GM21576 (cell line): ENCODE measurements at regions not wholly inside any gene's neighbourhood (a gene's known extent, or its start where the extent isn't known, plus 50 kb on each side); places are given as distances from the start of the nearest gene placed in this dataset.
"Not testable (repeated sequence)": the region's sequence is repeated elsewhere in the genome, so short reads cannot be mapped to it uniquely, and the experiment has no call there.

Experiments
- ATAC-seq: cut with Tn5 transposase; IDR thresholded peaks from one replicate; pipeline ENCODE4 v1.9.1; 2021; ENCODE audit warnings: mild to moderate bottlenecking, moderate library complexity; ENCODE audit not compliant: unreplicated experiment

DNA sequence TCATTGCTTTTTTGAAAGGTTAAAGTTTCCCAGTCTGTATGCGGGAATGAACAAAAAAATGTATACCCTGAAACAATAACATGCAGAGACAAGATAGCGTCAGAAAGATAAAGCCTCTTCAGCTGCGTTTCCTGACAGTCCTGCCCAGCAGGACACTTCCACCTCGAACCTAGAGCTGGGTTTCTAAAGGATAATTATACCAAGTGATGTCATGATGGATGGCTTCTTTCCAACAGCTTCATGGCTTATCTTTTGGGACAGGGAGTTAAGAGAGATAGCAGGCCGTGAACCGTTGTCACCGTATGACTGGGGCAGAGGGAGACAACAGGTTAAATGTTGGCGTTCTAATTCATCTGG lies 267.6 kb upstream of the SGK1 start:
- ATAC-seq, result no peak

DNA sequence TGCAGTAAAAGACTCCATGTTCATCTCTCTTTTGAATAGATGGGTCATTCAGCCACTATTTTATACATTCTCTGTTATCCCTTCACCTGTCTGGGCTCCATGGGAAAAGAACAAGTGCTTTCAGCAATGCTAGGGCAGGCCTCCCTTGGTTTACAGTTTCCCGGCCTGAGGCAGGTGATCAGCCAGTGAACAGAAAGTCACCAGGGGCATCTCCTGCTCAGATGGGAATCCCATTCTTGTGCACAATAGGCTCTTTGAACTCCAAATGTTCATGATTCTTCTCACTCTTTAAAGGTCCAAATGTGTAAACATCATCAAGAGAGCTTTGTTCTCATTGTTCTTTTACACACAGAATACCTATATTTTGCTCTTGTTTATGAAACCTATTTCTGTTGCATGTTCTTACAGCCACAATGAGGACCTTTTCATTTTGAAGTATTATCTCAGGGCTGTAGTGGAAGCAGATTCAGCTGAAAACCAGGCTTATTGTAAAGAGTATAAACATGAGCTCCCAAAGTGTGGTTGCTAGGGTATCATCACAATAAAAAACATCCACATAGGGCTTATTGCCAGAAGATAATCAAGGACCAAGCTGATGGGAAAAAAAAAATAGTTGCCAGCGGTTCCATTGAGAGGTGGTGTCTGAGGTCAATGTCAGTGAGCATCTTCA lies 267.1 kb upstream of the SGK1 start:
- no peak for ATAC-seq

DNA sequence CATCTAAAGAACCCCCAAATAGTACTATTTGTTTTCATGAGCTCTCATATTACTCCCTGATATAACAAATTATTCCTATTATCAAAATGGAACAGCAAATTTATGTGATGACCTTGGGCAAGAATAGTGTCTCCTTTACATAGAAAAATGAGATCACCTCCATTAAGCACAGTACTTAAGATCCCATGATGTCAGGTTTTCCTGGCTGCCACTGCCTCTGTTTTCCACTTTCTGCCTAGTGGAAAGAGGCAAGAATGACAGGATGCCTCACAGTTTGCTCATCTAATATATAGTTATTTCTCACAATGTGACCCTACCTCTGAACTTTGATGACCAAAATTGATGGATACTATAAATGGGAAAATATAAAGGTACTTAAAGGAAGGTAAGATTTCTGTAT lies 260.1 kb upstream of the SGK1 start:
- no peak for ATAC-seq

DNA sequence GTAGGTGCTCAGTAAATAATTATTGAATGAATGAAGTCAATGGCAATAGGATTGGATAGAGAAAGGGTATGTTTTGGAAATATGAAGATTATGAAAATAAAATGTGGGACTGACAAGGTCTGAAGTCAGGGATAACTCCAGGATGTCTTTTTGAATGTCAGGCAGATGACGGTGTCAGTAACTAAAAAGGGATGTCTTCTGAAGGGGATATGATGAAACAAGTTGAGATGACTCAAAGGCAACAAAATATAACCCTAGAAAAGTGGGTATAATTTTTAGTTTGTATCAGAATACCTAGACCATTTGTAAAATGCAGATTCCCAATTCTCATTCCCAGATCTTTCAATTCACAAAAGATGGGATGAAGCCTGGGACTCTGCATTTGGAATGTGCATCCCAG lies 257.3 kb upstream of the SGK1 start:
- ATAC-seq, result no peak

DNA sequence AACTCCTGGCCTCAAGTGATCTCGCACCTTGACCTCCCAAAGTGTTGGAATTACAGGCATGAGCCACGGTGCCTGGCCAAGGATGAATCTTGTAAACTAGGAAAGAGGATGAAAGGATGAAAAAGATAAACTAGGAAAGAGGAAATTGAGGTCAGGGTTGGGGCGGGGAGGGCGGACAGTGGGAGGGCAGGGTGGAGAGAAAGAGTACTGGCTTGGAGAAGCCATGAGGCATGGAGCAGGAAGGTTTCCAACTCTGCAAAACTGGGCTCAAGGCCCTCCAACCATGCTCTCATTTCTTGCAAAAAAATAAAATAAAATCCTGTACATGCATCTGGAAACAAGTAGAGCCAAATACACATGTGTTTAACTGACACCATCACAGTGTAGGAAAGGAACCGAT lies 256.6 kb upstream of the SGK1 start:
- no peak for ATAC-seq

DNA sequence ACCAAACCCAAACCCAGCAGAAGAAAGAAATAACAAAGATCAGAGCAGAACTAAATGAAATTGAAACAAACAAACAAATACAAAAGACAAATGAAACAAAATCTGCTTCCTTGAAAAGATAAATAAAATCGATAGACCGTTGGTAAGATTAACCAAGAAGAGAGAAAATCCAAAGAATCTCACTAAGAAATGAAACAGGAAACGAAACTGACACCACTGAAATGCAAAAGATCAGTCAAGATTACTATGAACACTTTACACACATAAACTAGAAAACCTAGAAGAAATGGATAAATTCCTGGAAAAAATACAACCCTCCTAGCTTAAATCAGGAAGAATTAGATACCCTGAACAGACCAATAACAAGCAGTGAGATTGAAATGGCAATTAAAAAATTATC lies 252.1 kb upstream of the SGK1 start:
- ATAC-seq, result not testable (repeated sequence)

DNA sequence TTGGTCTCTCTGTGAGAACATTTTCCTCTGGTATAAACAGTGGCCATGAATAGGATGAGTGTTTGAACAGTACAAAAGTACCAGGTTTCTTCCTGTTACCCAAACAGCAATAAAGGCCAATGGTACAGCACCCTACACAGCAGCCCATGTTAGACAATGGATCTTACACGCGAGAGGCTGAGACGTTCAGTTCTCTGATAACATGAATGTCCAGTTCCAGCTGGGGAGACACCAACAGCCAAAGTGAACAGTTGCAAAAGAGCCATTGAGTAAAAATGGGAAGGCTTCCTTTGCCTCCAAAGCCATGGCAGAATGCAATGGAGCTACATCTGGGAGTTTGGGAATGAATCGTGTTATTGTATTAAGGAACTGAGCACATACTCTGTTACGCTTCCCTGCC lies 246.8 kb upstream of the SGK1 start:
- ATAC-seq, result no peak

DNA sequence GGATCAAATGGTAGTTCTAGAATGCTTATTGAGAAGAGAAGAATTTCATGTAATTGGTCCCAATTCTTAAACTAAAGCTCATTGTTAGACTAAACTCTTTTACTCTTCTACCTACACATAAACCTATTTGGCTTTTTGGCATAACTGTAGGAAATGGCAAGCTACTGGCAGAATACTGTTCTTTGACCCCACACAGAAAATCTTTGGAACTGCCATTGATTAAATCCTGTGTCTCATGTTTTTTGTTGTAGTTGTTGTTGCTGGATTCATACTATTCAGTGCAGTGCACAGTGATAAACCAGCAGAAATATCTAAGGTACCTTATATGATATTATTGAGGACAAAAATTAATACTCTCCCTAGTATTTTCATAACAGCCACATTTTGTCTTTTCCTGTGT lies 242.1 kb upstream of the SGK1 start:
- no peak for ATAC-seq

DNA sequence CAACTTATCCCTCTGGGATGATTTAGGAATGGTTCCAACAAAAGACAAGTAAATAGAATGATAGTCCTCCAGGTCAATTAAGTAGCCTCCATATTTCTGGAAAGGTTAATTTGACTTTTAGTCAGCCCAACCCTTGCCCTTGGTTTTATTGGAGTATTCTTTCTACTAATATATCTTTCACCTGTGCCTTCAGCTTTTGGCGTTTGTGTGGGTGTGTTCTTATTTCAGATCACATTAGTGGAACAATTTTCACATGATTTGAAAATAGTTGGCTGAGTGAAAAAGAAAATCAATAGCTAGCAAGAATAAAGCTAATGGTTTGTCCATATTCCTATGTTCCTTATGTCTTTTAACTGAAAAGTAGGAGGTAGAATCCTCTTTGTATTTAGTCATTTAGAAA lies 239.6 kb upstream of the SGK1 start:
- no peak for ATAC-seq

DNA sequence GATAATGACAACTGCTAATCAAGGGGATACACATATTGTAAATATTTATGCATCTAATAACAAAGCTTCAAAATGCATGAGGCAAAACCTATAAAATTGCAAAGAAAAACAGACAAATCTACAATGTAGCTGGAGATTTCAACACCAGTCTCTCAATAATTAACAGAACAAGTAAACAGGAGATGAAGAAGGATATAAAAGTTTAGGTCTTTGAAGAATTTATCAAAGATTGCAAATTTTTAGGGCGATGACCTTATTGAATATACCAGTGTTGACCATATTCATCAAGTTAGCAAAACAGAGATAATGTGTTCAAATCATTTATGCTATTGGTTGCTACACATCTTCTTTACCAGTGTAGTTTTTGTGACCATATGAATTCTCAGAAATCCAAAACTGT lies 237.8 kb upstream of the SGK1 start:
- no peak for ATAC-seq

DNA sequence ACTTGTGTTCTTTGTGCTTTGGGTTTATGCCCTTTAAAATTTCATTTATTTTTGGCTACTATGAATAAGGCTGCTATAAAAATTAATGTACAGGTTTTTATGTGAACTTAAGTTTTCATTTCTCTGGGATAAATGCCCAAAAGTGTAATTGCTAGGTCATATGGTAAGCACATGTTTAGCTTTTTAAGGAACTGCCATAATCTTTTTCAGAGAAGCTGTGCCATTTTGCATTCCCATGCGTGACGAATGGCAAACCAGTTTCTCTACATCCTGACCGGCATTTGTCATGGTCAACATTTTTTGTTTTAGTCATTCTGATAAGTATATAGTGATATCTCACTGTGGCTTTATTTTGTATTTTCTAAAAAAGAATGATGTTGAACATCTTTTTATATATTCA lies 236.0 kb upstream of the SGK1 start:
- no peak for ATAC-seq

DNA sequence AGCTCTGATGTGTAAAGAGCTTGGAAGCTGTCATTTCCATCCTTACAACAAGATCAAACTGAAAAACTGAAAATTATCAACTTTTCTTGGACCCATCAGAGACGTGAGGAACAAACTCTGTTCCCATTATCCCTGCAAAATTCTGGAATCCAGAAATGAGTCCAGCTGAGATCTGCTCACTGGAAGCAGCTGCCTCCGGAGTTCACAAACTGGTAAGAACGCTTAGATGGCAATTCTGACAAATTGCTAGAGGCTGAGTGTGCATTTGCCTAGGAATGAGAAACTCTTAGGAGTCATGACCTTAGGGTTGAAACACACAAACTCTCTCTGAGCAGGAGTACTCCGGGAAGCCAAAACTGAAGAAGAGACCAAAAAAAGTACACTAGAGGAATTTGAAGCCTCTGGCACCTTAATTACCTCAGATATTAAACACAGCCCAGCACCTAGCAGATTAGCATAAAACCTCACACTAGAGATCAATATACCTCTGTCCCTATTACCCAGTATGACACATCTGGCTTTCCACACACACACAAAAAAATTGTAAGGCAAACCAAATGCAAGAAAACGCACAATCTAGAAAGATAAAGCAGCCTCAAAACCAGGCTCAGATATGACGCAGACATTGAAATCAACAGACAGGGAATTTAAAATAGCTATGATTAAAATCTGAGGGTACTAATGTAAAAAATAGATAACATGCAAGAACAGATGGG lies 233.5 kb upstream of the SGK1 start:
- no peak for ATAC-seq

DNA sequence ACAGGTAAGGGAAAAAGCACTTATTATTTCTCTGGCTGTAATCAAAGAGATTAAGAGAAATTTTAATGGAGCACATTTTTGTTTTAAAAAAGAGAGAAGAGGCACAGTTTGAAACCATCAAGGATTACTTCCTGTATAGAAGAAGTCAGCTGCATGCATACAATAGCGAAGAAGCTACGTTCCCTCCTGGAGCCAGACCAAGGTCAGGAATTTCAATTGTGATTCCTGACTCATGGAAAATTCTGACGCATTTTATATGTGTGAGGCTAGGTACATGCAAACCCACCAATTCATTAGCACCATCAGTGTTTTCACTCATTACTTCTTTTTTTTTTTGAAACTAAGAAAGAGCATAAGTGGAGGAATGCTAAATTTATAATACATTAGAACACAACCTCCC lies 232.7 kb upstream of the SGK1 start:
- ATAC-seq, result no peak

DNA sequence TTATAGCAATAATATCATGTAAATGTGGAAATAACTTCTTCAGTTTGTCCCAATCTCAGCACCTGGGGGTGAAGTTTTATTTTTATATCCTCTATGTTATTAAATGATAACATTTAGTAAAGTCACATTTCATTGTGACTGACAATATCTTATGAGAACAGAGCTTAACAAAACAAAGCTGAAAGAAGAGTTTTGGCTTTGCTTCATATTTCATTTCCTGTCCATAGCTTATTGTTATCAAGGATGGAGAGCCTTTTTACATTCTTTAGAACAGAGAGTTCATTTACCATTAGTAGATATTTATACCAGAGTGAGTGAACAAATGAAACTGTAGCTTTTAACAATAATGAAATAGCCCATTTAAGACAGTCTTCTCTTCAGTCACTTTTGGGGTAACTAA lies 231.9 kb upstream of the SGK1 start:
- ATAC-seq, result no peak

DNA sequence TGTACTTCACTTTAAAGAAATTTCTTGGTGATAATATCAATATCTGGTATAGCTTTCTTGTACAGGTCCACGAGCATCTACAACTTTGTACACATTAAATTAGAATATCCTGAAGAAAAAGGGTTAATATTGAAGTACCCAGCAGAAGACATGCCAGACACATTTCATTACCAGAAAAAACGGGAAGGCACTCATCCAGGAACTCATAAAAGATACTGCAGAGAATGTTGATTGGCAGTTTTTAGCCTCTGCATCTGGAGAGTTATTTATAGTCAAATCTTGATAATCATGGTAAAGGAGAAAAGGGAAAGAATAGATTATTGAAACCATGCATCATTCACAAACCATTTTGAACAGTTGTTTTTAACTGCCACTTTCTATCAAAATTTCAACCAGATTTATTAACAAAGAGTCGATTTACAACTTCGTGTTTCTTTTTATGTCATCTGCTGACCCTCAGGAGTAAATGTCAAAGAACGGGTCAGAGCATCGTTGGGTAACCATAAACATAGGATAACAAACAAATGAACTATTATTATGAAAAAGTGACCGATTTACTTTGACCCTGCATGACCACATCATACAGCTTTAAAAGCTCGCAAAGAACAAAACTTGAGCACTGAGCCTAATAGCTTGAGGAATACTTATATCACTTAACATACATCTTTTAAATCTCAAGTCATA lies 229.2 kb upstream of the SGK1 start:
- ATAC-seq, result no peak

DNA sequence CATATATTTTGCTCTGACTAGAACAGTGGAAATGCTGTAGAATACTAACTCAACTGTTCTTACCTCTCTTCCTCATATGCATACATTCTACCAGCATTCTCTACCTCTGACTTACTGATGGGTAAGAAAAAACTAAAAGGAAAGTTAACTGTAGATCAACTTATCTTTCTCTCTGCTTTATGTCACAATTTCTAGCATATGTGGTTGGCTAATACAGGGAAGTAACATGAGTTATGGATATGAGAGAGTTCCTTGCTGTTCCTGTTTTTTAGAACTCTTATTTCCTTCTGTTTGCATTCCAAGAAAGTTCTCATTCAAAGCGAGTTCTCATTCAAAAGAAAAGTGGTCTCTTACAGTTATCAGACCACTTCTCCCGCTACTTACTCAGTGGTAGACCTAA lies 226.8 kb upstream of the SGK1 start:
- no peak for ATAC-seq

DNA sequence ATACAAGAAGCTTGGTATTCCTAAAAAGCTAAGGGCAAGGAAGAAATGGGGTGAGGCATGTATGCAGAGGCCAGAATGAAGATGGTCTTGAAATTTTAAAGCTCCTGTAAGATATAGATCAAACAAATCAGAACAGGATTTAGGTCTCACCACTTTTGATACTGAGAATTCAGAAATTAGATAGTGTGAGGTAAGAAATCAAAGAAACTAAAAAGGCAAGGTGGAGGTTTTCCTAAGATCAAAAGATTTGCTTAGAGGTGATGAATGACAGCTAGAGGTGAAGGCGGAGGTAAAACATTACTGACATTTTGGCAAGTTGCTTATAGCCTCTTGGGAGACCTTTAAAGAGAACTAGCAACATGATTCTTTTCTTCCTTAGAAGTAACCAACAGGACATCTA lies 225.2 kb upstream of the SGK1 start:
- ATAC-seq, result no peak

DNA sequence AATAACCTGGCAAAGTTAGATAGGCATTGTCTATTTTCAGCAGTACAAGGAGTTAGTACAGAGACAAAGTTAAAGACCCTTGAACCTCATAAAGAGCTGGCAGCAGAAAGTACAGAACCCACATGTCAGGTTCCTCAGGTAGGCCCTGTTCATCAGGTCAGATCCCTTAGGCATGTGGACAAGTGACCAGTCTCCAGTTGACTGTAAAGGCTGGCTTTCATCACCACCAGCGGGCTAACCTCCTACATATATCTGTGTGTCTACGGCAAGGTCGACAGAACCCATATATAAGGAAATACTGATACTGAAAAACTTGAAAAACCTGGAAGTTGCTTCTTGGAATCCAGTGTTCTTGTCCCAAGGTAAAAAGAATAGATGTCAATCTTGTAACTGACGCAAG lies 223.1 kb upstream of the SGK1 start:
- no peak for ATAC-seq

DNA sequence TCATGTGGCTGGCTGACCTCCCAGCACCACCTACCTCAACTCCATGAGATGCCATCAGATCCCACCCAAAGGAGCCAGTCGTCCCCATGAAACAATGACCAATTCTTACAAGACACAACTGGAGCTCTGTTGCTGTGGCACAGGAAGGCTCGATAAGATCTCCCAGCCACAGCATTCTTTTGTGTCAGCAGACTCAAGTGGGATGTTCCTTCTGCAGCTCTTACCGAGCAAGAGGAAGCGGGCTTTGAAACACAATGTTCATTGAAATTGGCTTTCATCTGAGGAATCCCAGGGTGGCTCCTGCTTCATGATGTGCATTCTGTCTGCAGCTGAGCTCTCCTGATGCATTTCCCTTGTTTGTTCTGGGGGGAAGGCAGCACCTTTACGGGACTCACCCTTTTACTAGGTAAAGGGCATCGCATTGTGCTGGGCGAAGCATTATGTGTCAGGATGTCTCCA lies 222.0 kb upstream of the SGK1 start:
- ATAC-seq, result no peak

DNA sequence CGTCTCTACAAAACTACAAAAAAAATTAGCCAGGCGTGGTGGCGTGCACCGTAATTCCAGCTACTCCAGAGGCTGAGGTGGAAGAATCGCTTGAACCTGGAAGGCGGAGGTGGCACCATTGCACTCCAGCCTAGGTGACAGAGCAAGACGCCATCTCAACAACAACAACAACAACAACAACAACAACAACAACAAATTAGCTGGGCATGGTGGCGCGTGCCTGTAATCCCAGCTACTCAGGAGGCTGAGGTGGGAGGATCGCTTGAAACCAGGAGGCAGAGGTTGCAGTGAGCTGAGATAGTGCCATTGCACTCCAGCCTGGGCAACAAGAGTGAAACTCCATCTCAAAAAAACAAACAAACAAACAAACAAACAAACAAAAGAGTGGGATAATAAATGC lies 219.9 kb upstream of the SGK1 start:
- ATAC-seq, result not testable (repeated sequence)

DNA sequence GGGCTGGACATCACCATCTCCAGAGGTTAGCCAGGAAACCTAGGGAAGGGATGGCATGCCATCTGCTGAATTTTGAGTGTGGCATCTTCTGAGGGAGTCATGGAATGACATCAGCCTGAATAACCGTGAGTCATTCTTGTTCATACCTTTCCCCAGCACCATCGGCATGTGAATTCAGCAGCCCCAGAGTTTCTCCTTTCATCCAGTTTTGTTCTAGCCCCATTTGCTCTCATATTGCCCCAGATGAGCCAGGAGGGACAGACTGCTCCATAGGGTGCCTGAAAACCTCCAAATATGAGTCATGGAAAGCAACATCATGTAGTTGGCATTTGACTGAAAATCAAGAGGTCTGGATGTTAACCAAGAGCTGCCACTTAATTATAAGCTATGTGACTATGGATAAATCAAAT lies 219.2 kb upstream of the SGK1 start:
- no peak for ATAC-seq

DNA sequence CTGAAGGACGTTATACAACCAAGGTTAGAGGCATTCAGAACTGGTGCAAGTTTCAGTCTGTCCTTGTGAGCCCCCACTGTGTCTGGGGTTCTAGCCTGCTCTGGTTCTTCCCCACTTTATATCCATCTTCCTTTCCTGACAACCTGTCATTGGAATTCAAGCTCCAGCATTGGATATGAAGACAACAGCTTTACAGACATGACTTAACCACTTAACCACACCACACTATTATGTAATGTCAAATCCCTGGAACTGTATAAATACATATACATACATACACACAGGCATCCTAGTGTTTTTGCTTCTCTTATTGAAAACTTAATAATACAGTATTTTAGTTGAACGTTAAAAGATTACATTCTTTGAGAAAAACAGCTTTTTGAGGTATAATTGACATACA lies 217.9 kb upstream of the SGK1 start:
- ATAC-seq, result no peak
